ENCODE measurements at regions not wholly inside any gene's neighbourhood (a gene's known extent, or its start where the extent isn't known, plus 50 kb on each side); places are given as distances from the start of the nearest gene placed in this dataset.
A peak's percentile ranks its signal among the peaks of the same experiment; 100 is the strongest.
"Not testable (repeated sequence)": the region's sequence is repeated elsewhere in the genome, so short reads cannot be mapped to it uniquely, and the experiment has no call there.

DNA sequence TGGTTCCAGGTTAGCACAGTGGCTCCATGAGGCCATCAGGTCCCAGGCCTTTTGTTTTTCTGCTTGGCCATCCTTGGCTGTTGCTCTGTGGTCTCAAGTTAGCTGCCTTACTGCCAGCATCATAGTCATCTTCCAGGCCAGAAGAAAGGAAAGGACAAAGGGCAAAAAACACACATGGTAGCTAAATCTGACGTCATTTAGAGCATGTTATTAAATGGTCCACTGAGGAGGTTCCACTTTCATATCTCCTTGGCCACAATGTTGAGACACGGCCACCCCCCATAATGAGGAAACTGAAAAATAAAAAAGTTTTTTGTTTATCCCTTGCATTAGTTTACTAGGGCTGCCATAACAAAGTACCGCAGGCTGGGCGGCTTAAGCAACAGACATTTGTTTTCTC is 106.4 kb upstream of the NIPBL start:
- no peak overlapping the region for H3K4me3 ChIP-seq
- intact Hi-C loops (cut with DNase I; ENCODE audit: low total_unique reads) = no loop called here
- H3K27ac ChIP-seq = no peak overlapping the region
- no peak for DNase-seq
- peaks cover 0 to 5% (median 0%) of the 10 kb centered on the region in 7 donors for H3K27me3 ChIP-seq (replicated peaks in 1 of 7)
- WGBS, 5 donors = 76 to 92% (median 87%) methylated on average over 4 of the region's 4 CpGs
- TF ChIP-seq, protein P1, sequence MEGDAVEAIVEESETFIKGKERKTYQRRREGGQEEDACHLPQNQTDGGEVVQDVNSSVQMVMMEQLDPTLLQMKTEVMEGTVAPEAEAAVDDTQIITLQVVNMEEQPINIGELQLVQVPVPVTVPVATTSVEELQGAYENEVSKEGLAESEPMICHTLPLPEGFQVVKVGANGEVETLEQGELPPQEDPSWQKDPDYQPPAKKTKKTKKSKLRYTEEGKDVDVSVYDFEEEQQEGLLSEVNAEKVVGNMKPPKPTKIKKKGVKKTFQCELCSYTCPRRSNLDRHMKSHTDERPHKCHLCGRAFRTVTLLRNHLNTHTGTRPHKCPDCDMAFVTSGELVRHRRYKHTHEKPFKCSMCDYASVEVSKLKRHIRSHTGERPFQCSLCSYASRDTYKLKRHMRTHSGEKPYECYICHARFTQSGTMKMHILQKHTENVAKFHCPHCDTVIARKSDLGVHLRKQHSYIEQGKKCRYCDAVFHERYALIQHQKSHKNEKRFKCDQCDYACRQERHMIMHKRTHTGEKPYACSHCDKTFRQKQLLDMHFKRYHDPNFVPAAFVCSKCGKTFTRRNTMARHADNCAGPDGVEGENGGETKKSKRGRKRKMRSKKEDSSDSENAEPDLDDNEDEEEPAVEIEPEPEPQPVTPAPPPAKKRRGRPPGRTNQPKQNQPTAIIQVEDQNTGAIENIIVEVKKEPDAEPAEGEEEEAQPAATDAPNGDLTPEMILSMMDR (IDR thresholded peaks at IDR 0.05 in 8 of 11, conservative IDR thresholded peaks at IDR 0.05 in 3 of 11) = no peak
- no peak for TF ChIP-seq POLR2A (IDR thresholded peaks at IDR 0.05)
- no peak for TF ChIP-seq POLR2AphosphoS5 (IDR thresholded peaks at IDR 0.05)
- H3K4me1 ChIP-seq = no peaks in the 10 kb centered on the region
- H3K36me3 ChIP-seq = no peaks in the 10 kb centered on the region
- H3K9me3 ChIP-seq = peaks cover 0 to 6% (median 0%) of the 10 kb centered on the region in 8 donors

DNA sequence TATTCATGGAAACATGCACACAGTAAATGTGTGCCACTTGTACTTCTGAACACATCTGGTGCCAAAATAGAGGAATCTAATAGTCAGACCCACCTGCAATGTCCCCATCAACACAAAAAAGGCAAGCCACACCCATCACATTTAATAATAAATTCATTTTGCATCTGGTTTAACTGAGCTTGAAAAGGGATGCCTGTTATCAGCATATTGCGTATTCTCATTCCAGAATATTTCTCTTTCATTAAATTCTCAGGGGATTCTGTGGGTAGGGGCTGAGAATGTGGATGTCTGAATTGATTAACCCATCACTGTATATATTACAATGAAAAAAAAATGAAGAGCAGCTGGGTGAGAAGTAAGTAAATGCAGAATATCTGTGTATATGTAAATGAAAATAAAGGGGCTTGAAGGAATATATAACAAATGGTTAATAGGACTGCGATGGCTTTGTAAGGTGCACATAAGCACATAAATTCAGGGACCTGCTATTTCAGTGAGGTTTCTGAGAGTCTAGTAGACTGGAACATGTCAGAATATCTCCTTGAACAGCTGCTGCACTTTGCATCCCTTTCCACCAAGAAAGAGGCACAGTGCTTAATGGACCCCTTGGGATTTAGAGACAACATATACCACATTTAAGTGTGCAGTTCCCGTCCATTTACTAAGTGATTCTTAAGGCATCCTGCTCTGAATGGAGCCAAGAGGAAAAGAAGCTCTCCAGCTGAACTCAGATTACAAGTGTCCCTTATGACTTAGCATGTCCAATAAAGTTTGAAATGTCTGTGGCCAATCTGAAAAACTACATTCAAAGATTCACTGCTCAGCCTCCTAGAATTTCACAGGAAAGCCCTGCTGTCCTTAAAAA is 104.1 kb upstream of the NIPBL start:
- H3K9me3 ChIP-seq = no peaks in the 10 kb centered on the region
- TF ChIP-seq, protein P1 (IDR thresholded peaks at IDR 0.05 in 8 of 11, conservative IDR thresholded peaks at IDR 0.05 in 3 of 11) = no peak
- no peak for TF ChIP-seq POLR2AphosphoS5 (IDR thresholded peaks at IDR 0.05)
- no peak for TF ChIP-seq POLR2A (IDR thresholded peaks at IDR 0.05)
- DNase-seq = no peak
- H3K4me1 ChIP-seq = no peaks in the 10 kb centered on the region
- no peaks in the 10 kb centered on the region for H3K36me3 ChIP-seq
- no peak overlapping the region for H3K4me3 ChIP-seq
- no peaks in the 10 kb centered on the region for H3K27me3 ChIP-seq (replicated peaks in 1 of 7)
- intact Hi-C loops (cut with DNase I; ENCODE audit: low total_unique reads) = no loop called here
- no peak overlapping the region for H3K27ac ChIP-seq
- WGBS, 5 donors = 68 to 79% (median 77%) methylated on average over 3 of the region's 3 CpGs

- Histone ChIP-seq H3K36me3 (no peaks in the 10 kb centered on the region), H3K4me1 (no peaks in the 10 kb centered on the region), H3K4me3 (no peak overlapping the region), H3K27ac (no peak overlapping the region), H3K27me3 (replicated peaks in 1 of 7) (no peaks in the 10 kb centered on the region), H3K9me3 (peaks cover 0 to 9% (median 3%) of the 10 kb centered on the region in 8 donors)
- DNase-seq = no peak
- TF ChIP-seq POLR2A (IDR thresholded peaks at IDR 0.05) (no peak), POLR2AphosphoS5 (IDR thresholded peaks at IDR 0.05) (no peak)
- TF ChIP-seq, protein P1 (IDR thresholded peaks at IDR 0.05 in 8 of 11, conservative IDR thresholded peaks at IDR 0.05 in 3 of 11) = peak in 7 of 11 experiments; percentile 31 to 59 (median 46)
- intact Hi-C loops (cut with DNase I; ENCODE audit: low total_unique reads) = no loop called here
- 26 to 43% (median 28%) methylated on average over 5 of the region's 5 CpGs for WGBS, 5 donors
These were observed 99.3 kb upstream of the NIPBL start for GRCh38 chr5:36777105-36777757.

DNA sequence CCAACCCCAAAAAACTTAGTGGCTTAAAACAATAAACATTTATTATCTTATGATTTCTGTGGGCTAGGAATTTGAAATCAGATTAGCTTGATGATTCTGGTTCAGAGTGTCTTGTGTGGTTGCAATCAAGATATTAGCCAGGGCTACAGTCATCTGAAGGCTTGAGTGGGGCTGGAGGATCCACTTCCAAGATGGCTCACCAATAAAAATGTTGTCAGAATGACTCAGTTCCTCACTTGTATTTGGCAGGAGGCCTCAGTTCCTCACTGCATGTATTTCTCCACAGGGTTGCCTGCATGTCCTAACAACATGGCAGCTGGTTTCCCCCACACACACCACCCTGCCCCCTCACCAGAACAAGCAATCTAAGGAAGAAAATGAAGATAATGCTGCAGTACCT is 98.2 kb upstream of the NIPBL start:
- Histone ChIP-seq H3K9me3 (peaks cover 0 to 9% (median 3%) of the 10 kb centered on the region in 8 donors), H3K27ac (no peak overlapping the region), H3K4me1 (no peaks in the 10 kb centered on the region), H3K36me3 (no peaks in the 10 kb centered on the region), H3K27me3 (replicated peaks in 1 of 7) (no peaks in the 10 kb centered on the region), H3K4me3 (no peak overlapping the region)
- intact Hi-C loops (cut with DNase I; ENCODE audit: low total_unique reads) = no loop called here
- TF ChIP-seq POLR2AphosphoS5 (IDR thresholded peaks at IDR 0.05) = no peak
- TF ChIP-seq POLR2A (IDR thresholded peaks at IDR 0.05) = no peak
- TF ChIP-seq, protein P1 (IDR thresholded peaks at IDR 0.05 in 8 of 11, conservative IDR thresholded peaks at IDR 0.05 in 3 of 11) = no peak
- no peak for DNase-seq

DNA sequence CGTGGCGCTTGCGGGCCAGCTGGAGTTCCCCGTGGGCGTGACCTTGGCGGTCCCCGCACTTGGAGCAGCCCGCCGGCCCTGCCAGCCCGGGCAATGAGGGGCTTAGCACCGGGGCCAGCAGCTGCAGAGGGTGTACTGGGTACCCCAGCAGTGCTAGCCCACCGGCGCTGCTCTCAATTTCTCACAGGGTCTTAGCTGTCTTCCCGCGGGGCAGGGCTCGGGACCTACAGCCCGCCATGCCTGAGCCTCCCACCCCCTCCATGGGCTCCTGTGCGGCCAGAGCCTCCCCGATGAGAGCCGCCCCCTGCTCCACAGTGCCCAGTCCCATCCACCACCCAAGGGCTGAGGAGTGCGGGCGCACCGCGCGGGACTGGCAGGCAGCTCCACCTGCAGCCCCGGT is 94.0 kb upstream of the NIPBL start:
- intact Hi-C loops (cut with DNase I; ENCODE audit: low total_unique reads); DNase-seq; H3K36me3 ChIP-seq; H3K27me3 ChIP-seq (replicated peaks in 1 of 7); H3K9me3 ChIP-seq; H3K4me1 ChIP-seq; H3K27ac ChIP-seq; H3K4me3 ChIP-seq: not testable (repeated sequence)
- 92 to 99% (median 96%) methylated on average over 15 to 26 of the region's 26 CpGs for WGBS, 5 donors

All from spleen (tissue), 11 donors.